NT2/D1 (cell line): ENCODE measurements at regions not wholly inside any gene's neighbourhood (a gene's known extent, or its start where the extent isn't known, plus 50 kb on each side); places are given as distances from the start of the nearest gene placed in this dataset.

ENCODE experiments used
- DNase-seq: peaks from one replicate; pipeline ENCODE4 v3.0.0-alpha.2; 2011; ENCODE audit warnings: low read depth, low spot score
- H3K27me3 ChIP-seq: 2 replicates; pipeline ENCODE4 v1.6.0; 2011; ENCODE audit warnings: mild to moderate bottlenecking; ENCODE audit not compliant: insufficient read length, insufficient read depth
- H3K36me3 ChIP-seq: 2 replicates; pipeline ENCODE4 v1.6.1; 2011; ENCODE audit warnings: mild to moderate bottlenecking, low read length, mixed read lengths; ENCODE audit not compliant: insufficient read depth, insufficient read length
- H3K4me1 ChIP-seq: 2 replicates; pipeline ENCODE4 v1.5.1; 2011; ENCODE audit not compliant: insufficient read depth, insufficient read length
- H3K4me3 ChIP-seq: 2 replicates; pipeline ENCODE4 v1.5.1; 2011; ENCODE audit warnings: low read depth; ENCODE audit not compliant: insufficient read length
- H3K9ac ChIP-seq: 2 replicates; pipeline ENCODE4 v1.6.0; 2011; ENCODE audit warnings: low read depth; ENCODE audit not compliant: insufficient read length
- H3K9me3 ChIP-seq: 2 replicates; pipeline ENCODE4 v1.5.1; 2011; ENCODE audit warnings: mild to moderate bottlenecking, low read length; ENCODE audit not compliant: insufficient read depth
- SUZ12 ChIP-seq: IDR thresholded peaks from 2 replicates; pipeline ENCODE4 v1.6.1; 2011; ENCODE audit not compliant: insufficient read length, insufficient read depth; ENCODE audit errors: extremely low read depth
- YY1 ChIP-seq: IDR thresholded peaks from 2 replicates; pipeline ENCODE4 v1.6.1; 2011; ENCODE audit not compliant: insufficient read length, insufficient read depth
- ZNF274 ChIP-seq: IDR thresholded peaks from 2 replicates; pipeline ENCODE4 v1.6.1; 2011; ENCODE audit warnings: mild to moderate bottlenecking, low read depth, low read length

DNA sequence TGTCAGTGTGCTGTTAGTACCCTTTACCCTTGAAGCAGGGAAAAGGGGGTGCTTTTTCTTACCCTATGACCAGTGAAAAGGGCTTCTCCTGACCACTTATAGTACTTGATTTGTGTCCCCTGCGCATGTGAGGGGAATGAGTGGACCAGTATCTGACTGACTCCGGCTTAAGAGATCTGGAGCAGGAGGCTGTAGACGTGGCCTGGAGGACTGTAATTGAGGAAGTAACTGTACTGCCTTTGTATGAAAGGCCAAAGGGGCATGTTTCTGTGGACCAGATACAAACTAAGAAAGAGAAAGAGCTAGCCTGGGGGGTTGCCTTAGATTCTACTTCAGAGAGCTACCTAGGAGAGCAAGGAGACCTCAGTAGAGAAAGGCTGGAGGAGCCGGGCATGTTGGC, 89.9 kb upstream of the TBL1XR1 start:
- DNase-seq: no peak
- no peaks in the 10 kb centered on the region for H3K27me3 ChIP-seq

DNA sequence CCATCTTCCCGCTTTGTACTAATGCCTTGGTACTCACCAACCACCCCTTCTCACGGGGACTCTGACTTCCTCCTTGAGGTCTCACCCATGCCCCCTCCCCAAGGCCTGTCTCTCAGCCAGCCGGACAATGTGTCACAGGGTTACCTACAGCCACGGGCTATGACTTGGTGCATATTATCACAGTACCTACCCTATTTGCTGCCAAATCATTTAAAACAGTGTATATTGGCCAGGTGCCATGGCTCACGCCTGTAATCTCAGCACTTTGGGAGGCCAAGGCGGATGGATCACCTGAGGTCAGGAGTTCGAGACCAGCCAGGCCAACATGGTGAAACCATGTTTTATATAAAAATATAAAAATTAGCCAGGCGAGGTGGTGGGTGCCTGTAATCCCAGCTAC, 93.4 kb upstream of the TBL1XR1 start:
- no peaks in the 10 kb centered on the region for H3K36me3 ChIP-seq
- H3K27me3 ChIP-seq: no peaks in the 10 kb centered on the region
- no peak for DNase-seq
- no peak overlapping the region for H3K9ac ChIP-seq
- H3K4me1 ChIP-seq: peaks cover 7% of the 10 kb centered on the region
- no peaks in the 10 kb centered on the region for H3K9me3 ChIP-seq
- no peak for TF ChIP-seq YY1
- H3K4me3 ChIP-seq: no peak overlapping the region

More for the DNA sequence above, 89.9 kb upstream of the TBL1XR1 start:
- H3K9me3 ChIP-seq: no peaks in the 10 kb centered on the region
- no peaks in the 10 kb centered on the region for H3K36me3 ChIP-seq
- no peak overlapping the region for H3K9ac ChIP-seq
- no peak for TF ChIP-seq SUZ12
- TF ChIP-seq YY1: no peak
- TF ChIP-seq ZNF274: no peak
- H3K4me1 ChIP-seq: peaks cover 7% of the 10 kb centered on the region
- H3K4me3 ChIP-seq: no peak overlapping the region

DNA sequence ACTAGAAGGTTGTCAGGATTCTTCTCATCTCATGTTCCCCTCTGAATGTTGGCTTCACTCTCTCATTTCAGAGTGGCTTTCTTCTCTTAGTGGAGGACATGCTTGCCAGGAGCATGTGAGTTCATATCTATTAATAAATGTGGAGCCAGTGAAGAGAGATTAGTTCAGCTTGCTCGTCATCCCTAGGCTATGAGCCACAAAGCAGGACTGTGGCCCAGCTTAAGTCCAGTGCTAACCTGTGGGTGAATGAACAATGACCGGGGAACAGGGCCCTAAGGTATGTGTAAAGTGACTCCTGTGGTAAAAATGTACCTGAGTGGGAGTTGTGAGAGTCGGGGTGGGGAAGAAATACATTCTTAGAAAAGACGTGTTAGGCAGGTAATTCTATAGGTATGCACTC, 96.9 kb upstream of the TBL1XR1 start:
- no peak overlapping the region for H3K4me3 ChIP-seq
- H3K36me3 ChIP-seq: no peaks in the 10 kb centered on the region
- no peaks in the 10 kb centered on the region for H3K9me3 ChIP-seq
- no peak for DNase-seq
- no peaks in the 10 kb centered on the region for H3K4me1 ChIP-seq
- TF ChIP-seq SUZ12 (no peak), ZNF274 (no peak), YY1 (no peak)
- no peaks in the 10 kb centered on the region for H3K27me3 ChIP-seq
- no peak overlapping the region for H3K9ac ChIP-seq

DNA sequence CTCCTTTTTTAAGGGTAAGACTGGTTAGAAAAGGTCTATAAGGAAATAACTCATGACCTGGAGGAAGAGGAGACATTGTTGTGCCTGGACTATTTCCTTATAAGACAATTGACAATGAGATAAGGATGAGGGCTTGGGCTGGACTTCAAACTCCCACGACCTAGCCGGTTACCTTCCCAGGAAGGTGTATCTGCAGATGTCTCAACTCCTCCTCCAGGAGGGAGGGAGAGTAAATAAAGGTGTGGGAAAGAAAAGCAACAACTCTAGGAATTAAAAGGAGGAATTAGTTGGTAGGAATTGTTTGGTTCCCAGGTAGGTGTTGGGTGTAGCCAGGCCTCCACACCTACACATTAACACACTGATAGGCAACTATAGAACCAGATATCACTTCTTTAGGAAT, 97.8 kb upstream of the TBL1XR1 start:
- Histone ChIP-seq H3K4me1 (no peaks in the 10 kb centered on the region), H3K4me3 (no peak overlapping the region), H3K9ac (no peak overlapping the region), H3K36me3 (no peaks in the 10 kb centered on the region), H3K9me3 (no peaks in the 10 kb centered on the region), H3K27me3 (no peaks in the 10 kb centered on the region)
- no peak for TF ChIP-seq YY1
- no peak for TF ChIP-seq ZNF274
- no peak for TF ChIP-seq SUZ12
- DNase-seq: no peak

DNA sequence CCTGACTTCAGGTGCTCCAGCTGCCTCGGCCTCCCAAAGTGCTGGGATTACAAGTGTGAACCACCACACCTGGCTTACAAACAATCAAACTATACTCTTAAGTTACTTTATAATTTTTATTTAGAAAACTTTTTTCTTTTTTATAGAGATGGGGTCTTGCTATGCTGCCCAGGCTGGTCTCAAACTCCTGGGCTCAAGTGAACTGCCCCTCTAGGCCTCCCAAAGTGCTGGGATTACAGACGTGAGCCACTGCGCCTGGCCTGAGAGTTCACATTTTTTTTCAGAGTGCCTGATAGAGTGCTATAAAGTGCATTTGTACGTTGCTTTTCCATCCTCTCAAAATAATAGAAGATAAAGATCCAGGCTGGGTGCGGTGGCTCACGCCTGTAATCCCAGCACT, 102.0 kb upstream of the TBL1XR1 start:
- H3K4me3 ChIP-seq: no peak overlapping the region
- TF ChIP-seq ZNF274 (no peak), YY1 (no peak), SUZ12 (no peak)

DNA sequence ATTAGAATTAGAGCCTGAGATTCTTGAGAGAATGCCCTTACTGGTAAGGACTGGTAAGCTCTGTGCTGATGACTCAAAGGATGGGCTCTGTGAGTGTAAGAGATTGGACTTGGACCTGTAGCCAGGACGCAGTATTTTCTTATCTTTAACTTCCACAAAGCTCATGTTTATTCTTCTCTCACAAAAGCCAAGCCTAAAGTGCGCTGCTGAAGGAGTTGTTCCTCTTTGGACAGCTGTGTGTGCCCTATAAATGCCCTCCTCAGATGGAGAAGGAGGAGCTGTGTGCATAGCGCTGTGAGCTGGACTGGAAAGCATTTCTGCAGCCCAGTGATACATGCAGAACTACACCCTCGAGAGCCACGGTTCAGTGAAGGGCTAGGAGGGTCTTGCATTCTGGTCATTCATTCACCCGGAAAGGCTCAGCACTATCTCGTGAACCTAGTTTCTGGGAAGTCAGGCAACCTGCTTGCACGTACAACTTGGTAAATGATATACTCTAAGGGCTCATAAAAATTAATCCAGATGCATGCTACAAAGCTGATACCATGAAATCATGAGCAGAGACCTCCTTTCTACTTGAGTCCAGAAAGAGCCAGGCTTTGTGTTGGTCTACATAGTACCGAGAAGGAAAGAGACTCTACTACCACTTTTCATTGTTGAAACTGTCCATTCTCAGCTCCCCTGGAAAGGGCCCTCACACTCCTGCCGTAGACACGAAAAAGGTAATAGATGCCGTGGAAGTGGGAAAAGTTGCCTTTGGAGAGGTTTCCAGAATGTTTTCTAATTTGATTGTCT, 103.0 kb upstream of the TBL1XR1 start:
- Histone ChIP-seq H3K36me3 (no peaks in the 10 kb centered on the region), H3K4me3 (no peak overlapping the region), H3K9me3 (no peaks in the 10 kb centered on the region), H3K9ac (no peak overlapping the region), H3K27me3 (no peaks in the 10 kb centered on the region), H3K4me1 (no peaks in the 10 kb centered on the region)
- TF ChIP-seq ZNF274: no peak
- TF ChIP-seq SUZ12: no peak
- TF ChIP-seq YY1: no peak
- no peak for DNase-seq

More for the DNA sequence above, 102.0 kb upstream of the TBL1XR1 start:
- DNase-seq: no peak
- Histone ChIP-seq H3K9ac (no peak overlapping the region), H3K36me3 (no peaks in the 10 kb centered on the region), H3K27me3 (no peaks in the 10 kb centered on the region), H3K9me3 (no peaks in the 10 kb centered on the region), H3K4me1 (no peaks in the 10 kb centered on the region)

DNA sequence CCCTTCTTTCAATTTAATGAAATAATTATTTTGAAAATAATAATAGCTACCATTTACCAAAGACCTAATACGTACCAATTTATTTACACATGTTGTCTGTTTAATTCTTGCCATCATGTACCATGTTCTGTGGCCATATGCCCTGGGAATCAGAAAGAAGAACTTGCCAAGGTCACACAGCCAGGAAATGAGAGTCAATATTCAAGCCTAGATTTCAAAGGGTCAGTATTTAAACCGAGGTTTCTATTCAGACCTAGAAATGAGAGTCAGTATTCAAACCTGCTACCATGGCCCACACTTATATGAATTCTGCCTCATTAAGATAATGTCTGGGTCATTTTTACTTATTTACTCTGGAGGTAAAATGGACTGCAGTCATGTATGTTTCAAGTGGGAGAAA, 103.6 kb upstream of the TBL1XR1 start:
- no peak overlapping the region for H3K9ac ChIP-seq
- H3K4me1 ChIP-seq: no peaks in the 10 kb centered on the region
- no peaks in the 10 kb centered on the region for H3K9me3 ChIP-seq
- no peaks in the 10 kb centered on the region for H3K27me3 ChIP-seq
- TF ChIP-seq ZNF274 (no peak), SUZ12 (no peak), YY1 (no peak)
- H3K36me3 ChIP-seq: no peaks in the 10 kb centered on the region
- no peak overlapping the region for H3K4me3 ChIP-seq
- DNase-seq: no peak

DNA sequence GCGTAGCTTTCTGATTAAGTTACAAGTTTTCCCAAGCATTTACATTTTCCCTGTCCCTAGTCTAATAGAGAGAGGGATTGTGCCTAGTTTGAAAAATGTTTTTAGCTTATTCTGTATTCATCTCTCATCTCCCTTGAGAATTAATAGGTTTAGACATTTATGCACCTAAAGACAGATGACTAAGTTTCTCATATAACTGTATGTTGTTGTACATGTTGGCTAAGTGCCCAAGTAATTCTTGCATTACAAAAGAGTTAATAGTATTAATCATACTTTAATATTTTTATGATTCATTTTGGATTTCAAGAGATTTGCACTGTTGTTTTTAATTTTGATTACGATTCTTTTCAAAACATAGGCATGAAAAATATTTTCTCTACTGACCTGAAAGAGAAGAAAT, 109.0 kb upstream of the TBL1XR1 start:
- no peak for DNase-seq
- TF ChIP-seq ZNF274: no peak
- no peak for TF ChIP-seq SUZ12
- TF ChIP-seq YY1: no peak
- no peaks in the 10 kb centered on the region for H3K27me3 ChIP-seq
- H3K4me3 ChIP-seq: no peak overlapping the region
- peaks cover 8% of the 10 kb centered on the region for H3K9me3 ChIP-seq
- no peaks in the 10 kb centered on the region for H3K4me1 ChIP-seq
- H3K36me3 ChIP-seq: no peaks in the 10 kb centered on the region
- H3K9ac ChIP-seq: no peak overlapping the region
